ENCODE measurements at regions not wholly inside any gene's neighbourhood (a gene's known extent, or its start where the extent isn't known, plus 50 kb on each side); places are given as distances from the start of the nearest gene placed in this dataset.

GRCh38 chr4:14095831-14096230, 468.3 kb upstream of the BOD1L1 start:
- TF ChIP-seq JUND (IDR thresholded peaks at IDR 0.05) (no peak), SP1 (IDR thresholded peaks at IDR 0.05) (no peak), TAF1 (conservative IDR thresholded peaks at IDR 0.05) (no peak), YY1 (IDR thresholded peaks at IDR 0.05) (no peak), NR2F2 (IDR thresholded peaks at IDR 0.05) (no peak), MAX (IDR thresholded peaks at IDR 0.05) (no peak), EGR1 (IDR thresholded peaks at IDR 0.05; ENCODE audit: low read depth in 2 of 2) (no peak), RXRA (IDR thresholded peaks at IDR 0.05) (no peak), FOXA2 (IDR thresholded peaks at IDR 0.05) (no peak), GABPA (IDR thresholded peaks at IDR 0.05 in 1 of 2, conservative IDR thresholded peaks at IDR 0.05 in 1 of 2) (no peak), HNF4G (IDR thresholded peaks at IDR 0.05) (no peak)
- TF ChIP-seq, protein P1, sequence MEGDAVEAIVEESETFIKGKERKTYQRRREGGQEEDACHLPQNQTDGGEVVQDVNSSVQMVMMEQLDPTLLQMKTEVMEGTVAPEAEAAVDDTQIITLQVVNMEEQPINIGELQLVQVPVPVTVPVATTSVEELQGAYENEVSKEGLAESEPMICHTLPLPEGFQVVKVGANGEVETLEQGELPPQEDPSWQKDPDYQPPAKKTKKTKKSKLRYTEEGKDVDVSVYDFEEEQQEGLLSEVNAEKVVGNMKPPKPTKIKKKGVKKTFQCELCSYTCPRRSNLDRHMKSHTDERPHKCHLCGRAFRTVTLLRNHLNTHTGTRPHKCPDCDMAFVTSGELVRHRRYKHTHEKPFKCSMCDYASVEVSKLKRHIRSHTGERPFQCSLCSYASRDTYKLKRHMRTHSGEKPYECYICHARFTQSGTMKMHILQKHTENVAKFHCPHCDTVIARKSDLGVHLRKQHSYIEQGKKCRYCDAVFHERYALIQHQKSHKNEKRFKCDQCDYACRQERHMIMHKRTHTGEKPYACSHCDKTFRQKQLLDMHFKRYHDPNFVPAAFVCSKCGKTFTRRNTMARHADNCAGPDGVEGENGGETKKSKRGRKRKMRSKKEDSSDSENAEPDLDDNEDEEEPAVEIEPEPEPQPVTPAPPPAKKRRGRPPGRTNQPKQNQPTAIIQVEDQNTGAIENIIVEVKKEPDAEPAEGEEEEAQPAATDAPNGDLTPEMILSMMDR (IDR thresholded peaks at IDR 0.05; ENCODE audit: low read depth, low read length, missing input control) = no peak
- TF ChIP-seq, protein P2, sequence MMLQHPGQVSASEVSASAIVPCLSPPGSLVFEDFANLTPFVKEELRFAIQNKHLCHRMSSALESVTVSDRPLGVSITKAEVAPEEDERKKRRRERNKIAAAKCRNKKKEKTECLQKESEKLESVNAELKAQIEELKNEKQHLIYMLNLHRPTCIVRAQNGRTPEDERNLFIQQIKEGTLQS (IDR thresholded peaks at IDR 0.05) = no peak
- Histone ChIP-seq H3K36me3 (ENCODE audit: control insufficient read depth in 4 of 4, insufficient read depth in 3 of 4, low read depth in 1 of 4, low read length in 3 of 4) (no peaks in the 10 kb centered on the region), H3K27ac (ENCODE audit: low read depth in 1 of 2, low read length in 2 of 2) (no peak overlapping the region), H3K27me3 (ENCODE audit: control insufficient read depth in 4 of 4, insufficient read depth in 4 of 4, low read length in 3 of 4) (no peaks in the 10 kb centered on the region), H3K9me3 (ENCODE audit: control insufficient read depth in 4 of 4, low read length in 3 of 4) (peaks cover 0 to 3% (median 2%) of the 10 kb centered on the region in 4 donors), H3K4me1 (ENCODE audit: control insufficient read depth in 4 of 4, insufficient read depth in 4 of 4, low read length in 3 of 4) (no peaks in the 10 kb centered on the region), H3K4me3 (ENCODE audit: low read depth in 1 of 3, low read length in 3 of 3) (no peak overlapping the region), H3K9ac (ENCODE audit: low read depth in 1 of 2, low read length in 2 of 2) (no peak overlapping the region)
- DNase-seq (ENCODE audit: low spot score) = no peak
- WGBS = 79% methylated on average over 1 of the region's 1 CpG

DNA sequence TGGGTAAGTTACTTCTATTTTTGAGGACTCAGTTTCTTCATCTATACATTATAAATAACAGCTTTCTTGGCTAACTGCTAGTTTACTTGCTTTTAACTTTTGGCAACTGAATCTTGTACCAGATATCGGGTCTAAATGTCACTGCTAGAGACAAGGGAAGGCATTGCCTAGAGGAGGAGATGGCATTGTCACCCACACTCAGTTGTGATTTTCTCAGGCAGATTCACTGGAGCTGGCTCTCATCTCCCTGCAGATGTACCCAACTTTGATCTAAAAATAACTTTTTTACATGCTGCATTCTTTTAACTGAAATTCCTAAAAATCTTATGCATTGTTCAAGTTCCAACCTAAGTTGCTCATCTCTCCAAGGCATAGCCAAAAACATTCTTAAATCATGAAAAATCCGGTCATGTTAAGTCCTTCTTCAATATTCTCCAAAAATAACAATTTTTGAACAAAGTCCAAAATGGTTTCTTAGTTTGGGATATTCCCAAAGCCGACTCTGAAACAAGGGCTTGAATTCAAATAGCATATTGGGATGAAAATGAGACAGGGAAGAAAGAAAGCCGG, 469.0 kb upstream of the BOD1L1 start:
- Histone ChIP-seq H3K4me3 (ENCODE audit: low read depth in 1 of 3, low read length in 3 of 3) (no peak overlapping the region), H3K4me1 (ENCODE audit: control insufficient read depth in 4 of 4, insufficient read depth in 4 of 4, low read length in 3 of 4) (no peaks in the 10 kb centered on the region), H3K27ac (ENCODE audit: low read depth in 1 of 2, low read length in 2 of 2) (no peak overlapping the region), H3K27me3 (ENCODE audit: control insufficient read depth in 4 of 4, insufficient read depth in 4 of 4, low read length in 3 of 4) (no peaks in the 10 kb centered on the region), H3K9me3 (ENCODE audit: control insufficient read depth in 4 of 4, low read length in 3 of 4) (no peaks in the 10 kb centered on the region), H3K36me3 (ENCODE audit: control insufficient read depth in 4 of 4, insufficient read depth in 3 of 4, low read depth in 1 of 4, low read length in 3 of 4) (no peaks in the 10 kb centered on the region), H3K9ac (ENCODE audit: low read depth in 1 of 2, low read length in 2 of 2) (no peak overlapping the region)
- WGBS = 84% methylated on average over 4 of the region's 4 CpGs
- DNase-seq (ENCODE audit: low spot score) = no peak
- TF ChIP-seq, protein P2 (IDR thresholded peaks at IDR 0.05) = no peak
- no peak for TF ChIP-seq NR2F2 (IDR thresholded peaks at IDR 0.05)
- TF ChIP-seq GABPA (IDR thresholded peaks at IDR 0.05 in 1 of 2, conservative IDR thresholded peaks at IDR 0.05 in 1 of 2) = no peak
- no peak for TF ChIP-seq TAF1 (conservative IDR thresholded peaks at IDR 0.05)
- no peak for TF ChIP-seq HNF4G (IDR thresholded peaks at IDR 0.05)
- TF ChIP-seq RAD21 (IDR thresholded peaks at IDR 0.05) = no peak
- no peak for TF ChIP-seq MAX (IDR thresholded peaks at IDR 0.05)
- TF ChIP-seq YY1 (IDR thresholded peaks at IDR 0.05) = no peak
- no peak for TF ChIP-seq SP1 (IDR thresholded peaks at IDR 0.05)
- no peak for TF ChIP-seq FOXA1 (IDR thresholded peaks at IDR 0.05)
- TF ChIP-seq ZBTB33 (IDR thresholded peaks at IDR 0.05) = no peak
- TF ChIP-seq, protein P1 (IDR thresholded peaks at IDR 0.05; ENCODE audit: low read depth, low read length, missing input control) = no peak
- TF ChIP-seq EGR1 (IDR thresholded peaks at IDR 0.05; ENCODE audit: low read depth in 2 of 2) = no peak
- TF ChIP-seq REST (IDR thresholded peaks at IDR 0.05) = no peak
- TF ChIP-seq HNF4A (conservative IDR thresholded peaks at IDR 0.05) = no peak
- TF ChIP-seq RXRA (IDR thresholded peaks at IDR 0.05) = no peak
- no peak for TF ChIP-seq FOXA2 (IDR thresholded peaks at IDR 0.05)
- no peak for TF ChIP-seq JUND (IDR thresholded peaks at IDR 0.05)

All from liver (tissue), 8 donors.